Smooth muscle cell (in vitro differentiated cells): ENCODE measurements at regions not wholly inside any gene's neighbourhood (a gene's known extent, or its start where the extent isn't known, plus 50 kb on each side); places are given as distances from the start of the nearest gene placed in this dataset.

ENCODE experiments used
- DNase-seq: peaks from one replicate; lab custom pipeline; 2025; ENCODE audit not compliant: unreplicated experiment; lab: John Stamatoyannopoulos, UW
- H2AFZ ChIP-seq: fragments of 200-600 bp; sonication (generic); 2 replicates; pipeline ENCODE4 v1.6.0; 2016; ENCODE audit warnings: antibody characterized with exemption, low read depth, mild to moderate bottlenecking
- H3F3A ChIP-seq: fragments of 200-600 bp; sonication (generic); 2 replicates; pipeline ENCODE4 v1.6.0; 2017; ENCODE audit warnings: antibody characterized with exemption, low read depth
- H3K27ac ChIP-seq: fragments of 200-600 bp; sonication (generic); 2 replicates; pipeline ENCODE4 v1.5.1; 2016; ENCODE audit warnings: low read depth, mild to moderate bottlenecking
- H3K27me3 ChIP-seq: fragments of 200-600 bp; sonication (generic); 2 replicates; pipeline ENCODE4 v1.6.1; 2016; ENCODE audit warnings: low read depth, mild to moderate bottlenecking
- H3K36me3 ChIP-seq: fragments of 200-600 bp; sonication (generic); 2 replicates; pipeline ENCODE4 v1.5.1; 2016; ENCODE audit warnings: low read depth
- H3K4me1 ChIP-seq: fragments of 200-600 bp; sonication (generic); 2 replicates; pipeline ENCODE4 v1.5.1; 2016; ENCODE audit warnings: low read depth
- H3K4me2 ChIP-seq: fragments of 200-600 bp; sonication (generic); 2 replicates; pipeline ENCODE4 v1.6.0; 2016; ENCODE audit warnings: mild to moderate bottlenecking
- H3K4me3 ChIP-seq: fragments of 200-600 bp; sonication (generic); 2 replicates; pipeline ENCODE4 v1.5.1; 2016; ENCODE audit warnings: mild to moderate bottlenecking
- H3K79me2 ChIP-seq: fragments of 200-600 bp; sonication (generic); 2 replicates; pipeline ENCODE4 v1.6.0; 2016; ENCODE audit warnings: low read depth, mild to moderate bottlenecking
- H3K9ac ChIP-seq: fragments of 200-600 bp; sonication (generic); 2 replicates; pipeline ENCODE4 v1.6.0; 2016; ENCODE audit warnings: low read depth
- H3K9me3 ChIP-seq: fragments of 200-600 bp; sonication (generic); replicated peaks from 2 replicates; pipeline ENCODE4 v1.5.1; 2016; ENCODE audit warnings: low read depth
- H4K20me1 ChIP-seq: fragments of 200-600 bp; sonication (generic); 2 replicates; pipeline ENCODE4 v1.6.0; 2016; ENCODE audit warnings: low read depth
- WGBS: methylation state at CpG from one replicate; pipeline ENCODE4 v1.1.7; 2016; ENCODE audit warnings: low lambda C conversion rate; 5-methylcytosine and 5-hydroxymethylcytosine counted together
- TF ChIP-seq, protein P1 (sequence below): fragments of 200-600 bp; sonication (generic); IDR thresholded peaks from 2 replicates; pipeline ENCODE4 v1.5.1; 2017; ENCODE audit warnings: borderline replicate concordance, mild to moderate bottlenecking, antibody characterized with exemption; ENCODE audit not compliant: insufficient read depth, poor library complexity, severe bottlenecking

DNA sequence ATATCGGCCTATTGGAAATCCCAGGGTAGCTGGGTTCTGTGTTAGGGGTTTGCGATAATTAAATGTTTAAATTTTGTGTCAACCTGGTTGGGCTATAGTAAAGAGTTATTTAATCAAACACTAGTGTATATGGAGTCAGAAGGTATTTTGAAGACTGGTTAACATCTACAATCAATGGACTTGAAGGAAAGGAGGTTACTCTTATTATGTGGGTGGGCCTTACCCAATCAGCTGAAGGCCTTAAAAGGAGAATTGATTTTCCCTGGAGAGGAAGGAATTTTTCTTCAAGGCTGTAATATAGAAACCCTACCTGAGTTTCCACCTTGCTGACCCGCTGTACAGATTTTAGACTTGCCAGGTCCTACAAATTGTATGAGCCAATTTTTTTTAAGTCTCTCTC is 411.4 kb downstream of the IRX1 start:
- H3F3A ChIP-seq = no peaks in the 10 kb centered on the region
- no peak for DNase-seq
- WGBS = 98% methylated on average over 3 of the region's 3 CpGs
- H3K9ac ChIP-seq = no peak overlapping the region
- no peaks in the 10 kb centered on the region for H3K27me3 ChIP-seq
- H3K4me3 ChIP-seq = no peak overlapping the region
- H4K20me1 ChIP-seq = no peaks in the 10 kb centered on the region
- H2AFZ ChIP-seq = no peak overlapping the region
- no peaks in the 10 kb centered on the region for H3K36me3 ChIP-seq
- TF ChIP-seq, protein P1, sequence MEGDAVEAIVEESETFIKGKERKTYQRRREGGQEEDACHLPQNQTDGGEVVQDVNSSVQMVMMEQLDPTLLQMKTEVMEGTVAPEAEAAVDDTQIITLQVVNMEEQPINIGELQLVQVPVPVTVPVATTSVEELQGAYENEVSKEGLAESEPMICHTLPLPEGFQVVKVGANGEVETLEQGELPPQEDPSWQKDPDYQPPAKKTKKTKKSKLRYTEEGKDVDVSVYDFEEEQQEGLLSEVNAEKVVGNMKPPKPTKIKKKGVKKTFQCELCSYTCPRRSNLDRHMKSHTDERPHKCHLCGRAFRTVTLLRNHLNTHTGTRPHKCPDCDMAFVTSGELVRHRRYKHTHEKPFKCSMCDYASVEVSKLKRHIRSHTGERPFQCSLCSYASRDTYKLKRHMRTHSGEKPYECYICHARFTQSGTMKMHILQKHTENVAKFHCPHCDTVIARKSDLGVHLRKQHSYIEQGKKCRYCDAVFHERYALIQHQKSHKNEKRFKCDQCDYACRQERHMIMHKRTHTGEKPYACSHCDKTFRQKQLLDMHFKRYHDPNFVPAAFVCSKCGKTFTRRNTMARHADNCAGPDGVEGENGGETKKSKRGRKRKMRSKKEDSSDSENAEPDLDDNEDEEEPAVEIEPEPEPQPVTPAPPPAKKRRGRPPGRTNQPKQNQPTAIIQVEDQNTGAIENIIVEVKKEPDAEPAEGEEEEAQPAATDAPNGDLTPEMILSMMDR = no peak
- H3K79me2 ChIP-seq = no peaks in the 10 kb centered on the region
- no peaks in the 10 kb centered on the region for H3K4me1 ChIP-seq
- no peak overlapping the region for H3K4me2 ChIP-seq
- no peak overlapping the region for H3K27ac ChIP-seq
- H3K9me3 ChIP-seq = no peaks in the 10 kb centered on the region

DNA sequence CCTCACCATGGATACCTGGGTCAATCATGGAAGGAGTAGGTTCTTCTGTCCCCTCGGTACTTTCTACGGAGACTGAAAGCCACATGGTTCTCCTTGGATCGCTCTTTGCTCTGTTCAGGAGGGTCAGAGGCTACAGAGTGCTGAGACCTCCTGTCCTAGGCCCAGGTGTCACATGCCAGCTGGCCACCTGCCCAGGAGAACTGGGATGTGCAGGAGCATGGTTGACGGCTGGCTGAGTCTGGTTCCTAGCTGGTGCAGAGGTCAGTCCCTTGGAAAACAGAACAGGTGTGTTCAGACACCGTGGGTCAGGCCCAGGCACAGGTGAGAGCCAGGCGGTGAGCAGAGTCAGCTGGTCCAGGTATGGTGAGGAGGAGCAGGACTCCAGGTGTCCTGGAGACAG is 416.3 kb downstream of the IRX1 start:
- Histone ChIP-seq H3K9me3 (no peaks in the 10 kb centered on the region), H3K9ac (no peak overlapping the region), H3K4me3 (no peak overlapping the region), H3K27me3 (no peaks in the 10 kb centered on the region), H3K79me2 (no peaks in the 10 kb centered on the region), H4K20me1 (no peaks in the 10 kb centered on the region), H3K4me2 (no peak overlapping the region), H3K27ac (no peak overlapping the region), H2AFZ (no peak overlapping the region), H3F3A (no peaks in the 10 kb centered on the region), H3K36me3 (no peaks in the 10 kb centered on the region), H3K4me1 (no peaks in the 10 kb centered on the region)
- DNase-seq = no peak
- TF ChIP-seq, protein P1 = no peak
- WGBS = 95% methylated on average over 6 of the region's 6 CpGs

DNA sequence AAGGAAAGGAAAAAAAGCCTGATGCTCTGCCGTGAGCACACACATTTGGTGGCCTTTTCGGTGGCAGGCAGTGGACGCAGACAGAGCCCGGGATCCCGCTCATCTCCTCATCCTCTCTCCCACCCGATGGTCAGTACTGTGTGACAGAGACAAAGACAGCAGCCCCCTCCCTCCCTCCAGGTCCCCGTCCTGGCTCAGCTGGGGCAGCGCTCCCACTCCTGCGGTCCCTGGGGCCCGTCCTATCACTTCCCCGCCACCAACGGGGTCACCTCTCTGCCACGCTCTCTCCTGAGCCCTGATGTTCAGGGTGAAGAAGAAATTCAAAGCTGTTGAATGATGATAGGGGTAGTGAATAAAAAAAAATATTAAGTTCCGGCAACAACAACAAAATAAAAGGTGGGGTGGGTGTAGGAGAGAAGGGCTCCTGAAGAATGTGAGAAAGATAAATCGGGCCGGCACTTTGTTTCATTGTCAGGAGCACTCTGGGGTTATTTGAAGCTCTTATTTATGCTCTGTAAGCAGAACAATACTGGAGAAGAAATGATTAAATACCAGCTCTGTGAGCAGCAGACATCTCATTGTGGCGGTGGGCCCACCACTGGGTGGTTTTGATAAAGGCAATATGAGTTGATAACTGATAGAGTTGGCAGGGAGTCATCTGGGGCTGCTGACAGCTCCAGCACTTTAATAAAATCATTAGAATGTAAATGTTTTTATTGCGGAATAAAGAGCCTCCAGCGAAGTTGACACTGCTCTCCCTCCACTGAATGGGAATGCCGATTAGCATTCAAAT is 417.7 kb downstream of the IRX1 start:
- DNase-seq = no peak
- TF ChIP-seq, protein P1 = no peak
- WGBS = 85% methylated on average over 20 of the region's 20 CpGs
- Histone ChIP-seq H3K4me2 (no peak overlapping the region), H3K36me3 (no peaks in the 10 kb centered on the region), H2AFZ (no peak overlapping the region), H3K4me1 (no peaks in the 10 kb centered on the region), H4K20me1 (no peaks in the 10 kb centered on the region), H3K4me3 (no peak overlapping the region), H3F3A (no peaks in the 10 kb centered on the region), H3K9ac (no peak overlapping the region), H3K27ac (no peak overlapping the region), H3K27me3 (no peaks in the 10 kb centered on the region), H3K9me3 (no peaks in the 10 kb centered on the region), H3K79me2 (no peaks in the 10 kb centered on the region)

DNA sequence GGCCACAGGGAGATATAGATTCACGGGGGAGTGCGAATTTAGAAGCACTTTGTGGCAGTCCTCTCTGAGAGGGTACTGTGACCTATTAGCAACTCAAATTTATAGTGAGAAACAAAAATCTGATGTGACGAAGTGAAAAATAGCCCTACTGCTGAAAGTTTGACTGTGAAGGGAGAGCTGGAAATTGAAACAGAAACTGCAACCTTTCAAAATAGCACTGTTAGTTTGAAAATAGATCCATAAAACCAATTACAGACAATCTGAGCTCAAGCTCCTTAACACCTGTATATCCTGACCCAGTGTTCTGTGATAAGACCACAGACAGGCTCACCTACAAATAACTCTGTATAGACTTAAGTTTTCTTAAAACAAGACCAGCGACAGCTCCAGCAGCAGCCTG is 420.1 kb downstream of the IRX1 start:
- H4K20me1 ChIP-seq = no peaks in the 10 kb centered on the region
- no peaks in the 10 kb centered on the region for H3K27me3 ChIP-seq
- TF ChIP-seq, protein P1 = no peak
- no peaks in the 10 kb centered on the region for H3K36me3 ChIP-seq
- H3K27ac ChIP-seq = no peak overlapping the region
- H3K9me3 ChIP-seq = no peaks in the 10 kb centered on the region
- H3K79me2 ChIP-seq = no peaks in the 10 kb centered on the region
- H3K9ac ChIP-seq = no peak overlapping the region
- no peak overlapping the region for H3K4me3 ChIP-seq
- no peaks in the 10 kb centered on the region for H3K4me1 ChIP-seq
- no peak overlapping the region for H3K4me2 ChIP-seq
- no peaks in the 10 kb centered on the region for H3F3A ChIP-seq
- no peak overlapping the region for H2AFZ ChIP-seq
- WGBS = 83% methylated on average over 4 of the region's 4 CpGs
- DNase-seq = no peak
